Fibroblast of mammary gland (primary cell): ENCODE measurements at regions not wholly inside any gene's neighbourhood (a gene's known extent, or its start where the extent isn't known, plus 50 kb on each side); places are given as distances from the start of the nearest gene placed in this dataset.
"Not testable (repeated sequence)": the region's sequence is repeated elsewhere in the genome, so short reads cannot be mapped to it uniquely, and the experiment has no call there.

ENCODE experiments used
- DNase-seq: peaks from one replicate; pipeline ENCODE4 v3.0.0-alpha.2; 2010; ENCODE audit warnings: low read depth
- H3K4me3 ChIP-seq: 2 replicates; pipeline ENCODE4 v1.5.1; 2011; ENCODE audit warnings: low read depth, mild to moderate bottlenecking, low read length, moderate library complexity; ENCODE audit not compliant: control insufficient read depth
- CTCF ChIP-seq: conservative IDR thresholded peaks from 2 replicates; pipeline ENCODE4 v1.5.1; 2011; ENCODE audit warnings: low read depth, low read length, inconsistent platforms; ENCODE audit not compliant: control insufficient read depth, insufficient read depth

DNA sequence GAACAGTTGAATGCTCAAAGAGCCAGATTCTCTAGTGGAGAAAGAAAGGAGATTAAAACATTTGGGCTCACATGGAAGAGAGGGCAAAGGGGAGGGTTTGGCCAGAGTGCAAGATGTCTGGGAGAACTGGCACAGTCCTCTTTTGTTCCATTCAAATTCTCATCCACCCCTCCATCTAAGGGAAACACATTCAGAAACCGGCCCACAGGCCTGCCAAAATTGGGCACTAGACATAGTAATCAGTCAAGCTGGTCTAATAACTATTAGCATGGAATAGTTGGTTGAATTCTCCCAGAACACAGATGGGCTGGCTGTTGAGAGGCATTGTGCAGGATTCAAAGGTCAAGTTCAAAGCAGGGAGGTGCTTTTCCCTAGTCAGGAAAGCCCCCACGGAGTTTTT is 341.4 kb upstream of the IRAK1BP1 start:
- H3K4me3 ChIP-seq: no peak overlapping the region
- no peak for DNase-seq
- no peak for TF ChIP-seq CTCF

- DNase-seq: no peak
- no peak overlapping the region for H3K4me3 ChIP-seq
- no peak for TF ChIP-seq CTCF
These were observed 340.9 kb upstream of the IRAK1BP1 start for GRCh38 chr6:78526432-78526831.

DNA sequence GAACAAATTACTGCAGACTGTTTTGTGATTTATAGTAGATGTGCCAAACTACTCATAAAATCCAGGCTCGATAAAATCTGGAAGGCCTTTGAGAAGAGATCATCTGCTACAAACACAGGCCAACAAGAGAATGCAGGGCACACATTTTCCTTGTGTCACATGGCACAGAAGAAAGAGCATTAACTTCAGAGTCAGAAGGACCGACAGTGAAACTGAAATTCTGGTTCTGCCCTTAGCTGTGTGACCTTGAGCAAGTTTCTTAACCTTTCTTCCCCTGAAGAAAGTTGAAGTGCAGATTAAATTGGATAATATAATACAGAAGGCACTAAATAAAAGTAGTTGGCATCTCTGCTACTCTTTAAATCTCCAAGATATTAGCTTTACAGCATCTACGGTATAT is 338.4 kb upstream of the IRAK1BP1 start:
- TF ChIP-seq CTCF: no peak
- DNase-seq: no peak
- no peak overlapping the region for H3K4me3 ChIP-seq

- DNase-seq: no peak
- TF ChIP-seq CTCF: no peak
These were observed 337.1 kb upstream of the IRAK1BP1 start for GRCh38 chr6:78530208-78530607.

GRCh38 chr6:78533426-78533825 is 333.9 kb upstream of the IRAK1BP1 start:
- TF ChIP-seq CTCF: no peak
- H3K4me3 ChIP-seq: no peak overlapping the region
- no peak for DNase-seq

More at GRCh38 chr6:78530208-78530607, 337.1 kb upstream of the IRAK1BP1 start:
- H3K4me3 ChIP-seq: no peak overlapping the region

GRCh38 chr6:78533876-78534275 is 333.5 kb upstream of the IRAK1BP1 start:
- no peak for TF ChIP-seq CTCF
- no peak for DNase-seq
- no peak overlapping the region for H3K4me3 ChIP-seq

GRCh38 chr6:78538002-78538401 is 329.3 kb upstream of the IRAK1BP1 start:
- no peak overlapping the region for H3K4me3 ChIP-seq
- peak; percentile 18 for DNase-seq
- TF ChIP-seq CTCF: no peak

DNA sequence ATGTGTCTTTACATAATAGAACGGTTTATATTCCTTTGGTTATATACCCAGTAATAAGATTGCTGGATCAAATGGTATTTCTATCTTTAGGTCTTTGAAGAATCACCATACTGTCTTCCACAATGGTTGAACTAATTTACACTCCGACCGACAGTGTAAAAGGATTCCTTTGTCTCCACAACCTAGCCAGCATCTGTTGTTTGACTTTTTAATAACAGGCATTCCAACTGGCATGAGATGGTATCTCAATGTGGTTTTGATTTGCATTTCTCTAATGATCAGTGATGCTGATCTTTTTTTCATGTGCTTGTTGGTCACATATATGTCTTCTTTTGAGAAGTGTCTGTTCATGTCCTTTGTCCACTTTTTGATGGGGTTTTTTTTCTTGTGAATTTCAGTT is 319.7 kb upstream of the IRAK1BP1 start:
- H3K4me3 ChIP-seq, DNase-seq: not testable (repeated sequence)
